Activated CD8-positive, alpha-beta memory T cell treated with anti-CD3 and anti-CD28 coated beads, Interleukin-2, amount 50 U/mL, for 4 hours (primary cell): ENCODE measurements at regions not wholly inside any gene's neighbourhood (a gene's known extent, or its start where the extent isn't known, plus 50 kb on each side); places are given as distances from the start of the nearest gene placed in this dataset.
"Not testable (repeated sequence)": the region's sequence is repeated elsewhere in the genome, so short reads cannot be mapped to it uniquely, and the experiment has no call there.

Experiments used
- DNase-seq: peaks from one replicate; pipeline ENCODE4 v3.0.0-alpha.2; 2020

DNA sequence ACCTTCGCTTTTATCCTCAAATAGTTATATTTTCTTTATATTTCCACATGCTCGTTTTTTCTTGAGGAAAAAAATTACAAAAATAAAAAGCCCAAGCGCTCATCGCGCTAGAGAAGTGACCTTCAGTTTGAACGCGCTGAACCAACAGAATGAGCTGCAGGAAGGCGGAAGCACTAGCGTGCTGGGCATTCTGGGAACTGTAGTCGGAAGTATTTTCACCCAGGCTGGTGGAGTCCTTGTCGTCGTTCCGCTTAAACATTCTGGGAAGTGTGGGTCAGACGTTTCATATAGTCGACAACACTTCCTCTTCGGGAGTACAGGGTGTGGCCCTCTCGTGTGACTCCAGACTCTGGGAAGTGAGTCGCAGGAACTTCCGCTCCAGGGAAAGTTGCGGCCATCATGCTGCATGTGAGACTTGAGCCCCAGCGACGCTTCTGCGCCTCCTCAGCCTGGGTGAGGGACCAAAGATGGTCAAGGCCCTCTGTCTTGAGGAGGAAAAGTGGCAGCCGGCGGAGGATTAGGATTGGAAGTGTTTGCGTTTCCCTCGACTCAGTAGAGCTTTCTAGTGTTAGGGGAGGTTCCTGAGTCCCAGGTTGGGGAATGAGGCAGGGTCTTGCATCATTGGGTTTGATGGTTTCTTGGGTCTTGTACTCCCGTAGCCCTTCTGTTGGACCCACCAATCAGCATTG is 84.1 kb upstream of the GPR39 start:
- DNase-seq: not testable (repeated sequence)

DNA sequence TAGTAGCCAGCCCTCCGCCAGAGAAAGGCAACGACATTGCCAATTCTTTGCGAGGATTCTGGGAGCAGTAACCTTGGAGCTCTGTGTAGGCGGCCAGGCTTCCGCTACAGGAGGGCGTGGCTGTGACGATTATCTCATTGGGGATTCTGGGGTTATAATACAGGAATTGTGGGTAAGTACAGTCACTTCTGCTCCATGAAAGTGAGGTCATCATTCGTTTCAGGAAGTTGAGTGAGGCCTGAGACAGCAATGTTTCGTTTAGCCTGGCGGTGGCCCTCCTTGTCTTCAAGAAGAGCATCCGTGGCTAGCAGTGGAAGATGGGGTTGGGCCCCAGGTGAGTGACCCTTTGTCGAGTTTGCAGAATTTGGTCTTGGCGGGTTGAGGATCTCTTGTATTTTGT is 79.5 kb upstream of the GPR39 start:
- DNase-seq: not testable (repeated sequence)

DNA sequence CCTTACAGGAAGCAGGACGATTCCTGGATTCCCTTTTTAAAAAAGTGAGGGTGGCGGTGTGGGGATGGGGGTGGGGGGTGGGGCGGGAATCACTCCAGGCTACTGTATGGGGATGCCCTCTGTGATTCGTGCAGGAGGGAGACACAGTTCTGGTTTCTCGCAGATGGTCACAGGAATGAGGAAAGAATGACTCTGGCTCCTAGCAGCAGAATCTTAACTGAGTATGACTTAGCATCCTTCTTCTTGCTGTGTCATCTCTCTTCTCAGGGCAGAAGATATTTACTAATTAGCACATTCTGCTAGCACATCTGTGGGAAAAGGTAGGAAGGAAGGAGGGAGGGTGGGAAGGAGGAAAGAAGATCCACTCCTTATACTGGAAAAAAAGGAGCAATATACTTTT is 78.8 kb upstream of the GPR39 start:
- not testable (repeated sequence) for DNase-seq

DNA sequence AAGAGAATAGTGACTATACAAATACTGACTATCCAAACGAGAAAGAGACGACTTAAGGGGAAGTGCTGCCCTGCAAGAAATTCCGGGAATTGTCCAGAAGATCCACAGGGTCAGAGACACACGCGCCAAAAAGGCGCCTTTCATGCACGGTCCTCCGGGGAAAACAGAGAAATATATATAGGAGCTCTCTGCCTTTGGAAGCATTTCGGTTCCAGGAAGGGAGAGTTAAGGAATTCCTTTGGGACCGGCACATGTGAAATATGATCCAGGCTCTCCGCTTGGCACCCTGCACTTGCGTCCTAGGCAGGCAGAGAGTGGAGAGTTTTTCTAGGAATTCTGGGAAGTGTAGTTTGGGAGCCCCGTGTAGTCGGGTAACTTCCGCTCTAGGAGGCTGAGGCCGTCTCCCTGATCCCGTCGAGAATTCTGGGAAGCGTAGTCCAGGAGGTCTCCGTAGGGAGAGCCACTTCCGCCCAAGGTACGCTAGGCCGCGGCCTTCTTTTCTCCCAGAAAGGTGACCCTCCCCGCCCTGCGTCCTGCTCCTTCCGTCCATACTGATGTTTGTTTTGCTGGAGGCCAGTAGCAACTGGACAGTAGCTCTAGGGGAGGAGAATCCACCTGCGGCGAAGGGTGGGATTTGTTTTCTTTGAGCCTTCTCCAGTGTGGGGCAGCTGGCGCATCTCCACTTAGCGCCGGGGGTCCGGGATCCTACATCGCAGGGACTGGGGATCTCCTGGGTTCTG is 69.4 kb upstream of the GPR39 start:
- DNase-seq: not testable (repeated sequence)

DNA sequence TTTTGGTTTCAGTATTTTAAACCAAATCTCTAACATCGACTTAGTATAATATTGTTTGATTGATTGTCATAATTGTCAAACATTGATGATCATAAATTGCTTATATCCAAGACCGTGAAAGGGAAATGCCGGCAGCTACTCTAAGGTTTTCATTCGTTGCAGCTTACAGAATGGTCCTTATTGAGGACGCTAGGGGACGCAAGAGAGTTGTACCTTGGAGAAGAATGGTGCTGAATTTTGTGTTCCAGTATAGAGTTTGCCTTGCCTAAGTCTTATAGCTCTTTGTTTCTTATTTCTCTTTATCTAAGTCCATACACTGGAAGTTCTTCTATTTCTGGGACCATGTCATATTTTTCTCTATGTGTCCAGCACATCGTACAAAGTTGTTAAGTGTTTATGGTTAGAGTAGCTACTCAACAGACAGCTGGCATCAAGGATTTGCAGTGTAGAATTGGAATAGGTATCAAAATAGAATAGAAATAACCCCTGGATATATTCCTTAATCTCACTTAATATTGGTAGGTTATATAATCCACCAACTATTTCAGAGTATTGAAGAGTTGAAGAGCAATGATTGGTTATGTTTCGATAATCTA is 67.4 kb upstream of the GPR39 start:
- not testable (repeated sequence) for DNase-seq

DNA sequence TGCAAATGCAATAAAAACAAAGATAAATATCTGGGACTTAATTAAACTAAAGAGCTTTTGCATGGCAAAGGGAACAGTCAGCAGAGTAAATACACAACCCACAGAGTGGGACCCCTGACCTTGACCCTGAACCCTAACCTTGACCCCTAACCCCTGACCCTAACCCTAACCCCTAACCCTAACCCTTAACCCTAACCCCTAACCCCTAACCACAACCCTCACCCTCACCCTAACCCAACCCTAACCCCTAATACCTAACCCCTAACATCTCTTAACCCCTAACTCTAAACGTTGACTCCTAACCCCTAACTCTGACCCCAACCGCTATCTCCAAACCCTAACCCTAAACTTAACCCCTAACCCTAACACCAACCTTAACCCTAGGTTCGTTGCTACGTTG is 64.9 kb upstream of the GPR39 start:
- DNase-seq: not testable (repeated sequence)

DNA sequence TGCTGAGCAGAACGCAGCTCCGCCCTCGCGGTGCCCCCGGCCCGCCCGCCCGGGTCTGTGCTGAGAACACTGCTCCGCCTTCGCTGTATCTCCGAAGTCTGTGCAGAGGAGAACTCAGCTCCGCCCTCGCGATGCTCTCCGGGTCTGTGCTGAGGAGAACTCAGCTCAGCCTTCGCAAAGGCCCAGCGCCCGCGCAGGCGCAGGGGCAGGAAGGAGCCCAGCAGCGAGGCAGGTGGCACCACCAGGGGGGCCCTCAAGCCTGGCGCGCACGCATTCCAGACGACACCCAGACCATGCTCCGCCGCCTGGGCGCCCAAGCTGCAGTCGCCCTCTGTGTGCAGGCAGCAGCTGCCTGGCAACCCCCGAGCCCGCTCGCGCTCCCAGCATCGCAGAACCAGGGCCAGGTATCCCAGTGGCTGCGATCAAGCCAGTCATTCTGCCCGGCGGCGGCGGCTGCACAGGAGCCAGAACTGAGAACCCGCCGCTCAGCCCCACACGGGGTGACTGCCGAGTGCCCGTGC is 64.1 kb upstream of the GPR39 start:
- not testable (repeated sequence) for DNase-seq

DNA sequence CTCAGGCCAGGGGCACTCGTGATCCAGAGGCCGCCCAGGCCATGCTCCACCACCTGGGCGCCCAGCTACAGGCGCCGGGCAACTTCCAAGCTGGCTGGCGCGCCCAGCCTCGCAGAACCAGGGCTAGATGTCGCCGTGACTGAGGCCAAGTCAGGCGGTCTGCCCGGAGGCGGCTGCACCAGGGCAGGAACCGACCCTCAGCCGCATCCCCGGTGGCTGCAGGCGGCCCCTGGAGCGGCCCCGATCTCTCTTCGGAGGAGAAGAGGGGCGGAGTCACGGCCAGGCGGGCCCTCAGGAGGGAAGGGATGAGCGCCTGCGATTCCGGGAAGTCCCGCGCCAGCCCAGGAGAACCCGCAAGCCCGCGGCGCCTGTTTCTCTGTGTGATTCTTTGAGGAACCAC is 63.2 kb upstream of the GPR39 start:
- DNase-seq: not testable (repeated sequence)

DNA sequence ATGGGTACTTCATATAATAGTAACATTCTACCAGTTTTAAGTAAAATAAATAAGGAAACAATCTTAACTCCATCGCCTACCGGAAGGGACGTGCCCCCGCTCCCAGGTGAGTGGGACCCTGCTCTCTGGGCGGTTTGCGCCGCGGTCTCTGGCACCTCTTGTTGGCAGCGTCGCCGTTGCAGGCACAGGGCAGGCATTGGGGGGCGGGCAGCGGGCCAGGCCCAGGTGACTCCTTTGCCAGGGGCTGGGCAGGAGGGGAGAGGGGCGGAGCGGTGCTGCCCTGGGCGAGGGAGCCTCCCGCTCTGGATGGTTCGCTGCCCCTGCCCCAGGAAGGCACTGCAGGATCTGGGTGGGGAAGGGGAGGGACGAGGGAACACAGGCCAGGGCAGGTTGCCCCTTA is 55.6 kb upstream of the GPR39 start:
- DNase-seq: not testable (repeated sequence)

DNA sequence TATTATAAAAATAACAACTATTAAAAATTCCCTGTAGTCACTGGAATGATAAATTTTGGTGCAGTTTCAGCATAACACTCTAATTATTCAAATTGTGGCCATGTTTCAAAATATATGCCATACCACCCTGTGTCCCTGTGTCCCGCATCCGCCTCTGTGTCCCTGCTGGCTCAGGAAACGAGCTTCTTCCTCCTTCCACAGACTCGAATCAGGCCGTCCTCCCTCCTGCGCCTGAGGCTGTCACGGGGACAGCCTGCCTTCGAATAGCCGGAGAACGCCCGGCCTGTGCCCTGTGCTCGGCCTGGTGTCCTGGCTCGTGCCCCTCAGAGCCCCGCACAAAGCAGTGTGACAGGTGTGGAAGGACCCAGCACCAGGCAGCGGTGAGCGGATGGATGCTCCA is 55.1 kb upstream of the GPR39 start:
- not testable (repeated sequence) for DNase-seq

DNA sequence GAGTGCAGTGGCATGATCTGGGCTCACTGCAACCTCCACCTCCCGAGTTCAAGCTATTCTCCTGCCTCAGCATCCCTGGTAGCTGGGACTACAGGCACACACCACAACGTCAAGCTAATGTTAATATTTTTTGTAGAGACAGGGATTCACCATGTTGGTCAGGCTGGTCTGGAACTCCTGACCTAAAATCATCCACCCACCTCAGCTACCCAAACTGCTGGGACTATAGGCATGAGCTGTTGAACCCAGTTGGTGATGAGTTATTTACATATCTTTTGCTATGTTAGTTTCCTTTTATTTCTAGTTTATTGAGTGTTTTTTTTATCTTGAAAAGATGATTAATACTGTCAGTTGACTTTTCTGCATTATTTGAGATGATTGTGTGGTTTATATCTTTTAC is 53.3 kb upstream of the GPR39 start:
- DNase-seq: not testable (repeated sequence)

DNA sequence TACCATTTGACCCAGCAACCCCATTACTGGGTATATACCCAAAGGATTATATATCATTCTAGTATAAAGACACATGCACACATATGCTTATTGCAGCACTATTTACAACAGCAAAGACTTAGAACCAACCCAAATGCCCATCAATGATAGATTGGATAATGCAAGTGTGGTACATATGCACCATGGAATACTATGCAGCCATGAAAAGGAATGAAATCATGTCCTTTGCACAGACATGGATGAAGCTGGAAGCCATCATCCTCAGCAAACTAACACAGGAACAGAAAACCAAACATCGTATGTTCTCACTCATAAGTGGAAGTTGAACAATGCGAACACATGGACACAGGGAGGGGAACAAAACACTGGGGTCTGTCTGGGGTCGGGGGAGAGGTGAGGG is 50.6 kb upstream of the GPR39 start:
- DNase-seq: not testable (repeated sequence)

DNA sequence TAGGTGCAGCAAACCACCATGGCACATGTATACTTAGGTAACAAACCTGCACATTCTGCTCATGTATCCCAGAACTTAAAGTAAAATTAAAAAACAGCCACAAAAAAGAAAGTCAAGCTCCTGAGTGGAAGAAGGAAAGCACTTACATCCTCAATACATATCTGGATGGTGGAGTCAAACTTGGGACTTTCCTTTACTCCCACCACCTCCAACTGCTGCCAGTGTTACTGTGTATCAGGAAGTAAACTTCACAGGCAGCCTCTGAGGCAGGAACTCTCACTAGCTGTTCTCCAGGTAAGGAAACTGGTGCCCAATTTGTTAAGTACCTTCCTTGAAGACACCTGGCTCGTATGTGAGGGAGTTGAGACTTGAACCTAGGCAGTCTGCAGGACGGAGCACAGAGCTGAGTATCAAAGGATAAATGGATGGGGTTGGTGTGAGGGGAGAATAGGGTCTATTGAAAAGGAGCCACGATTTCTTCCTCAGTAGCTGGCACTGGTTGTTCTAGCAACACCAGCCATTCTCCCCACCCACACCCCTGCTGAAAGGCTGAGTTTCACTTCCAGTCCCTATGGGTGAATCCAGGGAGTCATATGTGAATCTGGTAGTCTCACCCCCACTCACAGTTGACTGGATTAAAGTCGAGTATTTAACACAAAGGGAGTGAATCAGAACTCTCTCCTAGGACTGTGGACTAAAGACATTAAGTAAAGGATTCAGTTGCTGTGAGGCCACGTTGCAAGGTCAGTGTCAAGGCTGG is 50.0 kb upstream of the GPR39 start:
- DNase-seq: no peak
